Keratinocyte (primary cell): ENCODE measurements at regions not wholly inside any gene's neighbourhood (a gene's known extent, or its start where the extent isn't known, plus 50 kb on each side); places are given as distances from the start of the nearest gene placed in this dataset.

Experiments
- DNase-seq: peaks from one replicate; pipeline ENCODE4 v3.0.0-alpha.2; 2011; ENCODE audit warnings: low read depth, missing footprints, low spot score
- FAIRE-seq: peaks from 2 replicates; lab custom pipeline; 2011; peaks lifted over from hg19 to GRCh38; lab: Jason Lieb, UNC
- H2AFZ ChIP-seq: 2 replicates; pipeline ENCODE4 v1.6.0; 2012; ENCODE audit warnings: low read length, control low read depth, inconsistent platforms; ENCODE audit not compliant: control insufficient read depth
- H3K27ac ChIP-seq: 2 replicates; pipeline ENCODE4 v1.5.1; 2011; ENCODE audit warnings: low read length; ENCODE audit not compliant: control insufficient read depth, insufficient read depth
- H3K27me3 ChIP-seq: 3 replicates; pipeline ENCODE4 v1.6.0; 2011; ENCODE audit warnings: low read length; ENCODE audit not compliant: control insufficient read depth, insufficient read depth; ENCODE audit errors: extremely low read depth
- H3K36me3 ChIP-seq, 2 experiments: 2 replicates in 1 of 2; 3 replicates in 1 of 2; pipeline ENCODE4 v1.5.1; 2011; ENCODE audit warnings: low read length in 2 of 2, mild to moderate bottlenecking in 1 of 2; ENCODE audit not compliant: control insufficient read depth in 2 of 2, insufficient read depth in 2 of 2; ENCODE audit errors: extremely low read depth in 1 of 2
- H3K4me1 ChIP-seq: 3 replicates; pipeline ENCODE4 v1.5.1; 2011; ENCODE audit warnings: low read length; ENCODE audit not compliant: control insufficient read depth, insufficient read depth; ENCODE audit errors: extremely low read depth
- H3K4me2 ChIP-seq: 3 replicates; pipeline ENCODE4 v1.6.0; 2011; ENCODE audit warnings: low read depth, low read length; ENCODE audit not compliant: control insufficient read depth, insufficient read depth; ENCODE audit errors: extremely low read depth
- H3K4me3 ChIP-seq, 3 experiments: fragments of 200-600 bp in 1 of 3; sonication (generic) in 1 of 3; 2 replicates in 2 of 3; 3 replicates in 1 of 3; pipeline ENCODE4 v1.5.1; 2011 to 2016; ENCODE audit warnings: low read length in 3 of 3, mild to moderate bottlenecking in 3 of 3, control low read depth in 2 of 3, inconsistent platforms in 1 of 3, low read depth in 1 of 3, mixed read lengths in 1 of 3, mixed run types in 1 of 3, moderate library complexity in 1 of 3; ENCODE audit not compliant: control insufficient read depth in 2 of 3, insufficient read depth in 2 of 3; ENCODE audit errors: extremely low read depth in 1 of 3
- H3K79me2 ChIP-seq: 2 replicates; pipeline ENCODE4 v1.6.0; 2012; ENCODE audit warnings: low read length; ENCODE audit not compliant: control insufficient read depth, insufficient read depth
- H3K9ac ChIP-seq: 3 replicates; pipeline ENCODE4 v1.6.0; 2011; ENCODE audit warnings: low read length; ENCODE audit not compliant: control insufficient read depth, insufficient read depth; ENCODE audit errors: extremely low read depth
- H3K9me1 ChIP-seq: 3 replicates; pipeline ENCODE4 v1.6.0; 2011; ENCODE audit warnings: low read length; ENCODE audit not compliant: control insufficient read depth, insufficient read depth; ENCODE audit errors: extremely low read depth
- H3K9me3 ChIP-seq: 2 replicates; pipeline ENCODE4 v1.5.1; 2012; ENCODE audit warnings: low read depth, low read length; ENCODE audit not compliant: control insufficient read depth
- H4K20me1 ChIP-seq: 3 replicates; pipeline ENCODE4 v1.6.0; 2011; ENCODE audit warnings: low read length; ENCODE audit not compliant: control insufficient read depth, insufficient read depth; ENCODE audit errors: extremely low read depth
- CTCF ChIP-seq, 3 experiments: IDR thresholded peaks in 1 of 3; conservative IDR thresholded peaks in 1 of 3; optimal IDR thresholded peaks in 1 of 3; 2 replicates in 2 of 3; 3 replicates in 1 of 3; pipeline versions ENCODE3 to v1.5.1; 2011; ENCODE audit warnings: low read length in 3 of 3, mild to moderate bottlenecking in 3 of 3, moderate library complexity in 2 of 3, control low read depth in 1 of 3, inconsistent platforms in 1 of 3; ENCODE audit not compliant: insufficient read depth in 2 of 3; ENCODE audit errors: extremely low read depth in 1 of 3
- EZH2 ChIP-seq: IDR thresholded peaks from one replicate; pipeline ENCODE4 v1.6.1; 2012; ENCODE audit warnings: inconsistent platforms, mild to moderate bottlenecking, low read length, moderate library complexity
- dilution Hi-C: fragments of 300-500 bp; cut with MboI; formaldehyde crosslinking; loops from one replicate; pipeline ENCODE4 v1.7.0; 2020; ENCODE audit warnings: low sequenced_read_pairs; ENCODE audit not compliant: extremely low pct_ligation_motif_present

- Histone ChIP-seq H4K20me1 (no peaks in the 10 kb centered on the region), H2AFZ (no peak overlapping the region), H3K9me1 (no peaks in the 10 kb centered on the region), H3K4me2 (no peak overlapping the region), H3K4me3 (no peak overlapping the region), H3K9ac (no peak overlapping the region), H3K27ac (no peak overlapping the region), H3K36me3 (no peaks in the 10 kb centered on the region), H3K4me1 (no peaks in the 10 kb centered on the region), H3K9me3 (no peaks in the 10 kb centered on the region), H3K79me2 (no peaks in the 10 kb centered on the region), H3K27me3 (no peaks in the 10 kb centered on the region)
- FAIRE-seq (no peak), DNase-seq (no peak)
- TF ChIP-seq CTCF (optimal IDR thresholded peaks at IDR 0.05 in 1 of 3, IDR thresholded peaks at IDR 0.05 in 1 of 3, conservative IDR thresholded peaks at IDR 0.05 in 1 of 3; ENCODE audit: extremely low read depth in 1 of 3, insufficient read depth in 2 of 3, low read length in 3 of 3): no peak
- no peak for TF ChIP-seq EZH2
- dilution Hi-C loops: no loop called here
Measured at GRCh38 chr3:110485389-110485788, 586.2 kb upstream of the NECTIN3 start.

- no peak overlapping the region for H3K27ac ChIP-seq
- H3K9me3 ChIP-seq: no peaks in the 10 kb centered on the region
Measured at GRCh38 chr3:110487840-110488239, 583.8 kb upstream of the NECTIN3 start.

More at GRCh38 chr3:110487840-110488239, 583.8 kb upstream of the NECTIN3 start:
- no peak overlapping the region for H3K4me2 ChIP-seq
- no peaks in the 10 kb centered on the region for H3K27me3 ChIP-seq
- H3K9me1 ChIP-seq: no peaks in the 10 kb centered on the region
- no peaks in the 10 kb centered on the region for H3K79me2 ChIP-seq
- FAIRE-seq (no peak), DNase-seq (no peak)
- no peak overlapping the region for H3K9ac ChIP-seq
- H3K4me1 ChIP-seq: no peaks in the 10 kb centered on the region
- H3K36me3 ChIP-seq: no peaks in the 10 kb centered on the region
- no peak overlapping the region for H2AFZ ChIP-seq
- dilution Hi-C loops: no loop called here
- no peak overlapping the region for H3K4me3 ChIP-seq
- TF ChIP-seq EZH2 (no peak), CTCF (optimal IDR thresholded peaks at IDR 0.05 in 1 of 3, IDR thresholded peaks at IDR 0.05 in 1 of 3, conservative IDR thresholded peaks at IDR 0.05 in 1 of 3; ENCODE audit: extremely low read depth in 1 of 3, insufficient read depth in 2 of 3, low read length in 3 of 3) (no peak)
- no peaks in the 10 kb centered on the region for H4K20me1 ChIP-seq
